Astrocyte of the spinal cord (primary cell): ENCODE measurements at regions not wholly inside any gene's neighbourhood (a gene's known extent, or its start where the extent isn't known, plus 50 kb on each side); places are given as distances from the start of the nearest gene placed in this dataset.

ENCODE experiments used
- DNase-seq: peaks from one replicate; pipeline ENCODE4 v3.0.0; 2011; ENCODE audit warnings: low read depth, low spot score
- H3K4me3 ChIP-seq: 2 replicates; pipeline ENCODE4 v1.5.1; 2011; ENCODE audit warnings: low read depth, mild to moderate bottlenecking, low read length, moderate library complexity
- CTCF ChIP-seq: IDR thresholded peaks from 2 replicates; pipeline ENCODE4 v1.5.1; 2012; ENCODE audit warnings: low read depth, mild to moderate bottlenecking, low read length, inconsistent platforms
- in situ Hi-C: cut with HindIII; loops from 2 replicates; pipeline ENCODE4 v1.10.0; 2017; ENCODE audit warnings: low sequenced_read_pairs

GRCh38 chr15:94970096-94970495 is 738.7 kb downstream of the MCTP2 start:
- DNase-seq = no peak
- in situ Hi-C loops = no loop called here
- no peak overlapping the region for H3K4me3 ChIP-seq
- TF ChIP-seq CTCF = no peak

- no peak overlapping the region for H3K4me3 ChIP-seq
- no peak for TF ChIP-seq CTCF
- in situ Hi-C loops = no loop called here
- DNase-seq = no peak
Observed at GRCh38 chr15:94970802-94971201, 739.4 kb downstream of the MCTP2 start.

DNA sequence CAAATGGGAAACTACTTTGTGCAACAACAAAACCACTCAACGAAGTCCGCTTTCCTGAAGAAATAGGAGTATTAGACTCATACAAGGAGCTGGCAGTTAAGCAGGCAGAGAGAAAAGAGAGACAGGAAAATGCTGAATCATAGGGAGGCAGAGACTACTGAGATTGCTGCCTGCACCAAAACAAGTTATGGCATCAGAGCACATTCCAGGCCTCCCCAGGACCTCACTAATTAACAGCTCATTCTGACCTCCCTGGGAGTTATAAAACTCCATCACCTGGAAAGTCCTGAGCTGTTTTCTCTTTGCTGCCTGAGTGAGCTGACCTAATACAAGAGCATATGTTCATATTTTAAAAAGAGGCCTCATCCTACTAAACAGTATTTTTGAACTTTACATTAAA is 741.0 kb downstream of the MCTP2 start:
- no peak overlapping the region for H3K4me3 ChIP-seq
- in situ Hi-C loops = no loop called here
- TF ChIP-seq CTCF = no peak
- DNase-seq = peak; percentile 0

DNA sequence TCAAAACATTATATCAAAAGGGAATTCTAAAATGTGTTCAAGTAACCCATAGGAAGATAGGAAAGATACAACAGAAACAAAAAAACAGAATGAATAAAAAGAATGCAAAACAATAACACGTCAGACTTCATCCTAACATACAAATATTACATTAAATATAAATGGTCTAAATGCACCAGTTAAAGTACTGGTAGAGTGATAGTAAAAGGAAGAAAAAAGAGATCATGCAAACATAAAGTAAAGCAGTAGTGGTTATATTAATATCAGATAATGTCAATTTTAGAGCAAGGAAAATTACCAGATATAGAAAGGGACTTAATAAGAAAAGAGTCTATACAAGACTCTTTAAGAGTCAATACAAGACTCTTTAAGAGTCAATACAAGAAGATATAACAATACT is 755.7 kb downstream of the MCTP2 start:
- no peak overlapping the region for H3K4me3 ChIP-seq
- DNase-seq = no peak
- in situ Hi-C loops = no loop called here
- TF ChIP-seq CTCF = no peak

DNA sequence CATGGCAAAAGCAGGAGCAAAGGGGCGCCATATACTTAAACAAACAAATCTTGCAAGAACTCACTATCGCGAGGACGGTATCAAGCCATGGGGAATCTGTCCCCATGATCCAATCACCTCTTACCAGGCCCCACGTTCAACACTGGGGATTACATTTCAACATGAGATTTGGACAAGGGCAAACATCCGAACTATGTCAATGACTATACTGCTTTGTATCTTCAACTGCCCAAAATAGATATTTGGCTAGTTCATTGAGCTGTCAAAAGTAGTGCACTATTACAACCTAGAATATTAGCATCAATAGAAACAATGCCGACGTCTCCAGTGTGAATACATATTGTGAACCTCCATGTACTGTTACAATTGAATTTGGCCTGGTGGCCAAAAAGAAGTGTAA is 760.4 kb downstream of the MCTP2 start:
- no peak for DNase-seq
- in situ Hi-C loops = no loop called here
- H3K4me3 ChIP-seq = no peak overlapping the region
- no peak for TF ChIP-seq CTCF

GRCh38 chr15:95009635-95010034 is 778.3 kb downstream of the MCTP2 start:
- in situ Hi-C loops = no loop called here
- TF ChIP-seq CTCF = no peak
- no peak for DNase-seq
- no peak overlapping the region for H3K4me3 ChIP-seq

DNA sequence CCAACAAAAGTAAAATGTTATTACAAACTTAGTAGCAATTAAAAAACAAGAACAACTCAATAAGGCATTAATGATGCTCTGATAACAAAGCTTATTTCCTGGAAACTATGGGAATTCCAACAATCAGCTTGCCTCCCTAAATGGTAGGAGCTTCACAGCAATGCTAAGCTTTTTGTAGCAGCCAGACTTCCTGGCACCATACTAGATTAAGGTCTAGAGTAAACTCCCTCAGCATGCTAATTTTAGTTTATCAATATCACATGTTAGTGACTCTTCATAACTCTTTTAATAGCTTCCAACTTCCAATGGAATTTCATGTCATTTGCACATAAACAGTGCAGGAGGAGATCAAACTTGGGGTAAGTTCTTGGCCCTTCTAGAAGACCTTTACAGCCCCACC is 782.0 kb downstream of the MCTP2 start:
- in situ Hi-C loops = no loop called here
- H3K4me3 ChIP-seq = no peak overlapping the region
- DNase-seq = no peak
- TF ChIP-seq CTCF = no peak
